BLaER1 treated with 17β-estradiol and CSF1 and Interleukin-3, amounts not matched to agents 10 nM and 100 nM (cell line): ENCODE measurements at regions not wholly inside any gene's neighbourhood (a gene's known extent, or its start where the extent isn't known, plus 50 kb on each side); places are given as distances from the start of the nearest gene placed in this dataset.

ENCODE experiments used
- H3K27ac ChIP-seq, 11 experiments: shearing (Covaris generic); formaldehyde crosslinking; 2 replicates each; pipeline ENCODE4 v1.8.1; 2022
- H3K27me3 ChIP-seq, 11 experiments: shearing (Covaris generic); formaldehyde crosslinking; 2 replicates each; pipeline ENCODE4 v1.8.1; 2022
- H3K36me3 ChIP-seq, 11 experiments: shearing (Covaris generic); formaldehyde crosslinking; 2 replicates each; pipeline ENCODE4 v1.8.1; 2022
- H3K4me1 ChIP-seq, 10 experiments: shearing (Covaris generic); formaldehyde crosslinking; 2 replicates each; pipeline ENCODE4 v1.8.1; 2022
- H3K4me2 ChIP-seq, 11 experiments: shearing (Covaris generic); formaldehyde crosslinking; 2 replicates each; pipeline ENCODE4 v1.8.1; 2022
- H3K4me3 ChIP-seq, 10 experiments: shearing (Covaris generic); formaldehyde crosslinking; 2 replicates each; pipeline ENCODE4 v1.8.1; 2022
- H3K9ac ChIP-seq, 11 experiments: shearing (Covaris generic); formaldehyde crosslinking; 2 replicates each; pipeline ENCODE4 v1.8.1; 2022
- H3K9me3 ChIP-seq, 11 experiments: shearing (Covaris generic); formaldehyde crosslinking; replicated peaks in 1 of 11; 2 replicates each; pipeline ENCODE4 v1.8.1; 2022
- H4K20me1 ChIP-seq, 11 experiments: shearing (Covaris generic); formaldehyde crosslinking; 2 replicates each; pipeline ENCODE4 v1.8.1; 2022
- Cebpa-rat ChIP-seq, 11 experiments: shearing (Covaris generic); IDR thresholded peaks; 2 replicates each; pipeline ENCODE4 v1.8.1; 2022

DNA sequence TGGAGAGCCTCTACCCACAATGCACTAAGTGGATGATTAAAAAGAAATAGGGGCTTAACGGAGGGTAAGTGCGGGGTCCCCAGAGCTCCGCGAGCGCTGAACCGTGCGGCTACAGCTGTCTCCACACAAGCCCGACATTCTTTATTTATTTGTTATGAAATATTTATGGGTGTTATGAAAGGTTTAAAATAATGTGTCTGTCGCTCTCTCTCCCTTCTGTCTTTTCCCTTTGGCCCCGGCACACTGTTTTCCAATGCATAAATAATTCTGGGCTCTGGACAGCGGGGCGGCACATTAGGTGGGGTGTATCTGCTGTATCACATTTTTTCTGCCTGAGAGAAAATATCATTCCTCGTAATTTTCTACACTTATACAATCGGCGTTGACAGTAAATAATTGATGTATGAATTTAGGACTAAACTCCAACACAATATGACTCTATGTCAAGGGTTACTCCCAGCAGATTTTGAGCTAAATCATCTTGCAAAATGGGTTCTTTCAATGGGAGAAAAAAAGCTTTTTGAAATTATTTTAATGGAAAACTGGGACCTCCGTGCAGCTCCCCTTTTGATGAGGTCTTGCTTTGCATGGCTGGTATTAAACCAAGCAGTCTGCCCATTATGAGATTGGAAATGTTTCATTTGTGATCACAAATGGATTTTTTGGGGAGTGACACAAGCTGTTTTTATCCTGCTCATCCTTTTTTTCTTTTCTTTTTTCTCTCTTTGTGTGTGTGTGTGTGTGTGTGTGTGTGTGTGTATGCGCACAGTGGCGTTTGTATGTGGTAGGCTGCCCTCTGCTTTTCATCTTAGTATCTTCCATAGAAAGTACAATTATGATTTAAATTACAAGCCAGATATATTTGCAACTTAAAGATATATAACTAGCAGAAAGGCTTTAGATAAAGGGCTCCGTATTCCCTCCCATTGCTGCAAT is 370.6 kb upstream of the IRX4 start:
- H3K27me3 ChIP-seq: peaks cover 19 to 28% (median 22%) of the 10 kb centered on the region in 11 experiments
- H3K36me3 ChIP-seq: no peaks in the 10 kb centered on the region
- peaks cover 0 to 21% (median under 1%) of the 10 kb centered on the region in 11 experiments; a peak in 8 of 22 replicates for H3K9me3 ChIP-seq
- H3K4me3 ChIP-seq: no peak overlapping the region
- TF ChIP-seq Cebpa-rat (IDR thresholded peaks at IDR 0.05): no peak
- no peak overlapping the region for H3K9ac ChIP-seq
- H4K20me1 ChIP-seq: 0 out of 22 replicates have a peak, but pooled peaks cover 0 to 8% (median 0%) of the 10 kb centered on the region in 11 experiments
- peaks cover 7 to 93% (median 77%) of the 10 kb centered on the region in 10 experiments; a peak in 18 of 20 replicates for H3K4me1 ChIP-seq
- H3K27ac ChIP-seq: no peak overlapping the region
- peak overlapping the region in 7 of 11 experiments; percentile 49 to 90 (median 76); a peak in 13 of 22 replicates for H3K4me2 ChIP-seq

- no peak overlapping the region for H3K27ac ChIP-seq
- TF ChIP-seq Cebpa-rat (IDR thresholded peaks at IDR 0.05): no peak
- H3K9ac ChIP-seq: no peak overlapping the region
- H3K36me3 ChIP-seq: no peaks in the 10 kb centered on the region
- H4K20me1 ChIP-seq: 0 out of 22 replicates have a peak, but pooled peaks cover 0 to 8% (median 0%) of the 10 kb centered on the region in 11 experiments
- H3K4me1 ChIP-seq: peaks cover 6 to 77% (median 62%) of the 10 kb centered on the region in 10 experiments; a peak in 18 of 20 replicates
- H3K27me3 ChIP-seq: peaks cover 19 to 28% (median 22%) of the 10 kb centered on the region in 11 experiments
- H3K4me3 ChIP-seq: no peak overlapping the region
- H3K9me3 ChIP-seq: peaks cover 10 to 28% (median 16%) of the 10 kb centered on the region in 11 experiments; a peak in 19 of 22 replicates
- peak overlapping the region in 8 of 11 experiments; percentile 48 to 90 (median 74); a peak in 16 of 22 replicates for H3K4me2 ChIP-seq
Measured at GRCh38 chr5:2251751-2252150, 369.0 kb upstream of the IRX4 start.

GRCh38 chr5:2251298-2251697 is 368.6 kb upstream of the IRX4 start:
- no peak for TF ChIP-seq Cebpa-rat (IDR thresholded peaks at IDR 0.05)
- H3K9me3 ChIP-seq: peaks cover 11 to 28% (median 17%) of the 10 kb centered on the region in 11 experiments; a peak in 19 of 22 replicates

DNA sequence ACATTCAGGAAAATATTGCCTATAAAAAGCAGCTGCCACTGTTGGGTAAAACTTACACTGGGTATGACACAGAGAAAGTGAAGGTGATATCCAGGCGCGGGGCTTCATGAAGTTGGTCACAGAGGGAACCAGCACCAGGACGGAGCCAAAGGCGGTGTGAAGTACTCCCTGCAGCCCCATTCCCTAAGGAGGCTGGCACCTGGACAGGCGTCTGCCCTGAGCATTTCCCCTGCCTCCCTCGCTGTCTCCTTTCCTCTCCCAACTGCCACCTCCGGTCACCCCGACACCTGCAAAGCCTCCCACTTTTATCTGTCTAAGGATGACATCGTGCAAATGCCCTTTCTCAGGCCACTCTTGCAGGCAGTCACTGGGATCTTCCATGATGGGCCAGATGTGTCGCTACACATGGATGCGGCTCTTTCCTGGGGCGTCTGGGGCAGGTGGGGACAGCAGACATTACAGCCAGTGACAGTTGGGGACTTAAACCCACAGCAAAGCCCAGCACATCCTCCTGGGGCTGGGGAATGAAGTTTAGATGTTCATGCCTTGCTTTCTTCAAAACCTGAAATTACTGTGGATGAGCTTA is 367.7 kb upstream of the IRX4 start:
- H3K4me3 ChIP-seq: no peak overlapping the region
- H3K9me3 ChIP-seq: peaks cover 11 to 28% (median 20%) of the 10 kb centered on the region in 11 experiments
- H3K4me2 ChIP-seq: peak overlapping the region in 8 of 11 experiments; percentile 48 to 90 (median 74); a peak in 16 of 22 replicates
- H3K9ac ChIP-seq: no peak overlapping the region
- no peak overlapping the region for H3K27ac ChIP-seq
- no peaks in the 10 kb centered on the region for H3K36me3 ChIP-seq
- H4K20me1 ChIP-seq: 0 out of 22 replicates have a peak, but pooled peaks cover 0 to 8% (median 0%) of the 10 kb centered on the region in 11 experiments
- H3K4me1 ChIP-seq: peaks cover 0 to 64% (median 49%) of the 10 kb centered on the region in 10 experiments; a peak in 17 of 20 replicates
- peaks cover 19 to 28% (median 22%) of the 10 kb centered on the region in 11 experiments for H3K27me3 ChIP-seq
- TF ChIP-seq Cebpa-rat (IDR thresholded peaks at IDR 0.05): no peak

More at GRCh38 chr5:2251298-2251697, 368.6 kb upstream of the IRX4 start:
- peaks cover 1 to 73% (median 57%) of the 10 kb centered on the region in 10 experiments; a peak in 17 of 20 replicates for H3K4me1 ChIP-seq
- no peak overlapping the region for H3K27ac ChIP-seq
- peaks cover 19 to 28% (median 22%) of the 10 kb centered on the region in 11 experiments for H3K27me3 ChIP-seq
- peak overlapping the region in 8 of 11 experiments; percentile 48 to 90 (median 74); a peak in 16 of 22 replicates for H3K4me2 ChIP-seq
- no peak overlapping the region for H3K4me3 ChIP-seq
- H4K20me1 ChIP-seq: 0 out of 22 replicates have a peak, but pooled peaks cover 0 to 8% (median 0%) of the 10 kb centered on the region in 11 experiments
- no peak overlapping the region for H3K9ac ChIP-seq
- no peaks in the 10 kb centered on the region for H3K36me3 ChIP-seq

- peaks cover 0 to 54% (median 39%) of the 10 kb centered on the region in 10 experiments; a peak in 15 of 20 replicates for H3K4me1 ChIP-seq
- H3K27me3 ChIP-seq: peaks cover 19 to 28% (median 22%) of the 10 kb centered on the region in 11 experiments
- H3K9me3 ChIP-seq: peaks cover 11 to 31% (median 21%) of the 10 kb centered on the region in 11 experiments
- H3K36me3 ChIP-seq: no peaks in the 10 kb centered on the region
- H4K20me1 ChIP-seq: 0 out of 22 replicates have a peak, but pooled peaks cover 0 to 8% (median 0%) of the 10 kb centered on the region in 11 experiments
- no peak overlapping the region for H3K9ac ChIP-seq
- TF ChIP-seq Cebpa-rat (IDR thresholded peaks at IDR 0.05): no peak
- no peak overlapping the region for H3K27ac ChIP-seq
- H3K4me2 ChIP-seq: peak overlapping the region in 2 of 11 experiments; percentile 10 to 76; a peak in 1 of 22 replicates
- H3K4me3 ChIP-seq: no peak overlapping the region
Measured at GRCh38 chr5:2249442-2249841, 366.7 kb upstream of the IRX4 start.

DNA sequence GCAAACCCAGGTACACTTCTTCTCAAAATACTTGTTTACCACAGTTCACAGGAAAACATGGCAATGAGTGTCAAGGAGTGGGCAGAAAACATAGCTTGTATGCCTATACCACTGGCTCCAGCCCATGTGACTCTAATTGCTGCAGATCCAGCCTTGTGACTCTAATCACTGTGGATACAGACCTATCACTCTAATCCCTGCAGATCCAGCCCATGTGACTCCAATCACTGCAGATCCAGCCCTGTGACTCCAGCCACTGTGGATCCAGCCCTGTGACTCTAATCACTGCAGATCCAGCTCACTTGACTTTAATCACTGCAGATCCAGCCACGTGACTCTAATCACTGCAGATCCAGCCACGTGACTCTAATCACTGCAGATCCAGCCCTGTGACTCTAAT is 366.3 kb upstream of the IRX4 start:
- Histone ChIP-seq H3K27ac (no peak overlapping the region), H3K36me3 (no peaks in the 10 kb centered on the region), H3K4me3 (no peak overlapping the region), H3K9me3 (peaks cover 11 to 31% (median 18%) of the 10 kb centered on the region in 11 experiments; a peak in 21 of 22 replicates), H3K27me3 (peaks cover 19 to 28% (median 22%) of the 10 kb centered on the region in 11 experiments), H3K4me1 (peaks cover 0 to 50% (median 36%) of the 10 kb centered on the region in 10 experiments; a peak in 15 of 20 replicates), H3K4me2 (peak overlapping the region in 1 of 11 experiments; percentile 10; a peak in 1 of 22 replicates), H3K9ac (no peak overlapping the region), H4K20me1 (0 out of 22 replicates have a peak, but pooled peaks cover 0 to 8% (median 0%) of the 10 kb centered on the region in 11 experiments)
- TF ChIP-seq Cebpa-rat (IDR thresholded peaks at IDR 0.05): no peak

GRCh38 chr5:2242539-2242938 is 359.8 kb upstream of the IRX4 start:
- no peaks in the 10 kb centered on the region for H3K36me3 ChIP-seq
- H3K4me3 ChIP-seq: no peak overlapping the region
- H3K27ac ChIP-seq: peak overlapping the region in 1 of 11 experiments; percentile 47; a peak in 2 of 22 replicates
- peak overlapping the region in 8 of 11 experiments; percentile 30 to 77 (median 64); a peak in 12 of 22 replicates for H3K4me2 ChIP-seq
- no peak overlapping the region for H3K9ac ChIP-seq
- no peak for TF ChIP-seq Cebpa-rat (IDR thresholded peaks at IDR 0.05)
- peaks cover 0 to 16% (median 12%) of the 10 kb centered on the region in 10 experiments; a peak in 14 of 20 replicates for H3K4me1 ChIP-seq
- H3K27me3 ChIP-seq: no peaks in the 10 kb centered on the region
- no peaks in the 10 kb centered on the region for H4K20me1 ChIP-seq
- H3K9me3 ChIP-seq: peaks cover under 1 to 23% (median 13%) of the 10 kb centered on the region in 11 experiments; a peak in 19 of 22 replicates

GRCh38 chr5:2241842-2242241 is 359.1 kb upstream of the IRX4 start:
- no peaks in the 10 kb centered on the region for H3K27me3 ChIP-seq
- H3K36me3 ChIP-seq: no peaks in the 10 kb centered on the region
- H4K20me1 ChIP-seq: no peaks in the 10 kb centered on the region
- peak overlapping the region in 9 of 11 experiments; percentile 2 to 77 (median 63); a peak in 15 of 22 replicates for H3K4me2 ChIP-seq
- H3K27ac ChIP-seq: peak overlapping the region in 1 of 11 experiments; percentile 47; a peak in 3 of 22 replicates
- peak overlapping the region in 1 of 11 experiments; percentile 40; a peak in 1 of 22 replicates for H3K9ac ChIP-seq
- H3K4me1 ChIP-seq: peaks cover 0 to 16% (median 12%) of the 10 kb centered on the region in 10 experiments; a peak in 14 of 20 replicates
- peaks cover 2 to 16% (median 13%) of the 10 kb centered on the region in 11 experiments; a peak in 18 of 22 replicates for H3K9me3 ChIP-seq
- no peak overlapping the region for H3K4me3 ChIP-seq
- TF ChIP-seq Cebpa-rat (IDR thresholded peaks at IDR 0.05): no peak
